ENCODE measurements at regions not wholly inside any gene's neighbourhood (a gene's known extent, or its start where the extent isn't known, plus 50 kb on each side); places are given as distances from the start of the nearest gene placed in this dataset.

DNA sequence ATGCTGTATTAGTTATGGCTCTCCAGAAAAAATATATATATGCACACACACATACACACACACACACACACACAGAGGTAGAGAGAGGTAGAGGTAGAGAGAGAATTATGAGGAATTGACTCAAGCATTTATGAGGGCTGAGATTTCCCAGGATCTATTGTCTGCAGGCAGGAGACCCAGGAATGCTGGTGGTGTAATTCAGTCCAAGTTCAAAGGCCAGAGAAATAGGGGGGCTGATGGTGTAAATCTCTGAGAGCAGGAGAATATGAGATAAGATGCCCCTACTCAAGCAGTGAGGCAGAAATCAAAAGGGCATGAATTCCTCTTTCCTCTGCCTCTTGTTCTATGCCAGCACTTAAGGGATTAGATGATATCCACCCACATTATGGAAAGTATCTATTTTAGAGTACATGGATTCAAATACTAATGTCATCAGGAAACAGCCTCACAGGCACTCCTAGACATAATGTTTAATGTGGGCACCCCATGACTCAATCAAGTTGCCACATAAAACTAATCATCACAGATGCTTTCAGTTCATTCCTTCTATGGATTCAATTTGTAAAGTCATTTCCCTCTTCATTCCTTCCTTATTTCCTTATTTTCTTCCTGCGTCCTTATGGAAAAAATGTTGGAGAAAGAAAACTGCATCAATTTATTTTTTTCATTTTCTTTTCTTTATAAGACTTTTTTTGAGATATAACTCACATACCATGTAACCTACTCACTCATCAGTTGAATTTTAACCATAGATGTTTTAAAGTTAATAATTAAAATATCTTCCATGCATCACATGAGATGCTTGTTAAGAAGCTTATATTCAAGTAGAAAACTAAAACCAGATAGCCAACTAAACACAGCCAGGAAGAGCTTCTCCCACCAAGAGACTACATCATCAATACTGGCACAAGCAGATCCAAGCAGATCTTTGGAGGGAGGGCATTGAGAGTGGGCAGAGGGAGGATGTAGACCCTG, 406.2 kb downstream of the MBD2 start:
- DNase-seq (ENCODE audit: low read depth) = no peak

DNA sequence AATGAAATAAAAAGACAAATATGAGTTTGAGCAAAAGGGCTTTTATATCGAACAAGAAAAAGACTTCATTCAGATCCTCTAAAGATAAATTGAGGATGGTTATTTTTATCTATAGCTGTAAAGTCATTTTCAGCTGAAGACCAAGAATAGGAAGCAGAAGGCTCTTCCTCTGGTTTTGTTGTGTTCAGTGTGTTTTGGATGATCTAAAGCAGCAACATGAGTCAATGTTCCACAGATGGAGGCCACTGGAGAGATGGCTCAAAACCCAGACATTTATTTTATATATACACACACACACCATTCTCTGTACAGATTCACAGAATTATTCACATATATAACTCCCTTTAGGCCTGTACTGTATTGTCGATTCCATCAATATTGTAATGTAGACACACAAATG, 424.3 kb downstream of the MBD2 start:
- DNase-seq (ENCODE audit: low read depth) = no peak

DNA sequence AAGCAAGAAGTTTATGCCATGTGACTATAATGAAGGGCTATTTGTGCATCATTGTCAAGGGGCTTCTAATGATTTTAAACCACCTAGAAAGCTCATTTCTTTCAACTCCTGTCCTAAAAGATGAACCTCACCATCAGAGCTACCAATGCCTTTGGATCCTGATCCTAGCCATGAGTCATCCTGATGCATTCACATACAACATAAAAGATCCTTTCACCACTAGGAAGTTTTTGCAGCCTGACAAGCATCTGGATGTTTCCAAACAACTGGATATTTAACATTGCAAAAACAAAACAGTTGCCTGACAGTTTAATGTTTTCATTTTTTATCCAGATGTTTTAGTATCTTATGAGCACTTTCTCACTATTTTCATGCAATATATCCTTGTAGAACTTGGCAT, 425.3 kb downstream of the MBD2 start:
- DNase-seq (ENCODE audit: low read depth) = peak; percentile 11

DNA sequence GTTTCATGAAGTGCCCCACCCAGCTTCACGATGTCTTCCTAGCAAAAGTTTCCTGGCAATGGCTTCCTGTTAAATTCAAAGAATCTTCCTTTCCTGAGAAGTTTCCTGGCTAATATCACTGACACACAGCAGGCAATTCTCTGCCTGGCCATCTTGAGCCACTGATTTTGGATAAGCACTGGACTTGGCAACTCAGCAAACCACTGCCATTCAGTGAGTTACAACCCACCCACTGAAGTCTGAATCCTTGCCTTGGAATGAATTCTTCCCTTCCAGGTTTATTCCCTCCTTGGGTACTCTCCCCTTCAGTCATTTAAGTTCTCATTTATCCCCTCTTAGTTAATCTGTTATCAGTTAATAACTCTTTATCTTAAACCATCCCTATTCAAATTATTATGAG, 426.0 kb downstream of the MBD2 start:
- DNase-seq (ENCODE audit: low read depth) = no peak

DNA sequence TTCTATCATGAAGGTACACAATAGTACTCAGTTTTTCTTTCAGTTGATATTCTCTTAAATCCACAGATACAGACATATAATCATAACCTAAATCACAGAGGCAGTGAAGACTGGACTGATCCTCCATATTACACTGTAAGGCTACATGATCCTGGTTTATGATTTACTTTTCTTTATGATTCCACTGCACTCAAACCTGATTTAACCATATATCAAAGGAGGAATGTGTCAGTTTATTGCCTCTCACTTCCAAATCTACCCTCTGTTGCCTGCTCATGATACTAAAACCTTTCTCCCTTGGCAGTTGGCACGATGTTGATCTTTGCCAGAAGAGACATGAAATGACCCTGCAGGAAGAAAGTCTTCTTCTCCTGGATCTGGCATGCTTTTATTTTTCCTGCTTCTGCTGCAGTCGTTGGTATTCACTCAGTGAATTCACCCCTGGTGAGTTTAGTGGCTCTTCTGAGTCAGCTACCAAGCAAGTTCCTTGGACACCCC, 426.4 kb downstream of the MBD2 start:
- DNase-seq (ENCODE audit: low read depth) = no peak

DNA sequence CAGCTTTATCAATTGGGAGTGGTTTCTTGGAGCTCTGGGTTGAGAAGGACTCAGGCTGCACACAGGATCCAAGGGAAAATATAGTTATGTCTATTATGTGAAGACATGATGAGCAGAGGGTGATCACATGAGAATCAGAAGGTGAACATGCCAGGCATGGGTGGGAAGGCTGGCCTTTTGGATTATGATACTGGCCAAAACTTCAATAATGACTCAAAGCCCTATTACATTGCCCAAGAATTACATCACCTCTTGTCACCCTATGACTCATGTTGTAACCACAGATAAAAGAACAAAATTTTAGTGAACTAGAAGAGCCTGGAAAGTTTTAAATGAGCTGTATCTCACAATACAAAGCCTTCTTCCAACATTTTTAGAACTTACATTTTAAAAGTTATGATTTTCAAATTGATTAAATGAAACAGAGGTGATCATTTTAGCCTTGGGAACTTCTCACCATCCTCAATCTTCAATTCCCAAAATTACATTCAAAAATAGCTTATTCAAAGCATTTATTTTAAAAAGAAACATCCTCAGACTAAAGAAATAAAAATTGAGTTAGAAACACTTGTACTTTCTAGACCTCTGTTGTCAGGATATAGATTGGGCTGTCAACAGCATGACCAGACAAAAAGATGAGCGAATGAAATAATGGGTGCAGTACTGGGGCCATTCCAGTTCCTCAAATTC, 428.3 kb downstream of the MBD2 start:
- peak; percentile 73 for DNase-seq (ENCODE audit: low read depth)

DNA sequence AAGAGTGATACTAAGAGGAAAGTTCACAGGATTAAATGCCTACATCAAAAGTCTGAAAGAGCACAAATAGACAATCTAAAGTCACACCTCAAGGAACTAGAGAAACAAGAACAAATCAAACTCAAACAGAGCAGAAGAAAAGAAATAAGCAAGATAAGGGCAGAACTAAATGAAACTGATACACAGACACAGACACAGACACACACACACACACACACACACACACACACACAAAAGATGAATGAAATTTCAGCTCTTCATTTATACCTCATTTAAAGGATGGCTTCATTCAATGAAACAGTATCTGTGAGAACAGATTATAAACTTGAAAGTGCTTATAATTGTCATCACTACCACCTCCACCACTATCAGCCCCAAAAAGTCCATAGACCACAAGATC, 428.9 kb downstream of the MBD2 start:
- DNase-seq (ENCODE audit: low read depth) = no peak

DNA sequence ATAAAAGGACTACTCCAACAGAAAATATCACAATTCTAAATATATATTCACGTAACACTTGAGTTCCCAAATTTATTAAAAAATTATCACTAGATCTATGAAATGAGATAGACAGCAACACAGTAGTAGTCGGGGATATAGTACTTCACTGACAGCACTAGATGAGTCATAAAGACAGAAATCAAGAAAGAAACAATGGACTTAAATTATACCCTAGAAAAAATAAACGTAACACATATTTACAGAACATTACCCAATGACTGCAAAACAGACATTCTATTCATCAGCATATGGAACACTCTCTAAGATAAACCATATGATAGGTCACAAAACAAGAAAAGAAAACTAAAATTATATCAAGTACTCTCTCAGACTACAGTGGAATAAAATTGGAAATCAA, 429.4 kb downstream of the MBD2 start:
- no peak for DNase-seq (ENCODE audit: low read depth)

DNA sequence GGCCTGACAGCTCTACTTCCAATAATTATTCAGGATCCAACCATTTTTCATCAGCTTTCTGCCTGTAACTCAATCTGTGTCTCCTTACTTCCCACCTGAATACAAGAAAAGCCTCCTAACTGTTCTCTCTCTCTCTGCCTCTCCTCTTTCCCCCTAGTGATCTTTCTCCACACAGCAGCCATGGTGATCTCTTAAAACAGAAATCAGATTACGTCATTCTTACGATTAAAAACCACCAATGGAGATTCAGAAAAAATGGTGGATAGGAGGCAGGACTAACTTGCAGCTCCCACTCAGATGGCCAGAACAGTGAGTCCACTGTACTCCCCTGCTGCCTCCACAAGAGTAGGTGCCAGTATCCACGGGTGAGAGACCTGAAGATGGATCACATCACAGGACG, 431.7 kb downstream of the MBD2 start:
- DNase-seq (ENCODE audit: low read depth) = no peak

DNA sequence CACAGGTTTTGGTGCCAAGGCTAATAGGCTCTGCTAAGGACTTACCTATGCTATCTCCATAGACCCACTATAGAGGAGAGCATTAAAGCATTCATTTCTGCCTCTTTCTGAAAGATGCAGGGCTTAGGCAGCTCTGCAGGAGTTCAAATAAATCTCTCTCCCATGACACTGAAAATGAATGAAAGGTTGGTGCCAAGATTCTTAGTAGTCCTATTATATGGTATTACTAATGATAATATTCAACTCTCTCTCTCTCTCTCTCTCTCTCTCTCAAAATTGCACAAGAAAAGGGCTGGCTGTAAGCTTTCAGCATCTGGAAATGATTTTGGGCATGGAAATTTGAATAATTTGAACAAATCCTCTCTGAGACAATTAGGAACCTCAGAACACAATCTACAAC, 433.7 kb downstream of the MBD2 start:
- peak; percentile 17 for DNase-seq (ENCODE audit: low read depth)

DNA sequence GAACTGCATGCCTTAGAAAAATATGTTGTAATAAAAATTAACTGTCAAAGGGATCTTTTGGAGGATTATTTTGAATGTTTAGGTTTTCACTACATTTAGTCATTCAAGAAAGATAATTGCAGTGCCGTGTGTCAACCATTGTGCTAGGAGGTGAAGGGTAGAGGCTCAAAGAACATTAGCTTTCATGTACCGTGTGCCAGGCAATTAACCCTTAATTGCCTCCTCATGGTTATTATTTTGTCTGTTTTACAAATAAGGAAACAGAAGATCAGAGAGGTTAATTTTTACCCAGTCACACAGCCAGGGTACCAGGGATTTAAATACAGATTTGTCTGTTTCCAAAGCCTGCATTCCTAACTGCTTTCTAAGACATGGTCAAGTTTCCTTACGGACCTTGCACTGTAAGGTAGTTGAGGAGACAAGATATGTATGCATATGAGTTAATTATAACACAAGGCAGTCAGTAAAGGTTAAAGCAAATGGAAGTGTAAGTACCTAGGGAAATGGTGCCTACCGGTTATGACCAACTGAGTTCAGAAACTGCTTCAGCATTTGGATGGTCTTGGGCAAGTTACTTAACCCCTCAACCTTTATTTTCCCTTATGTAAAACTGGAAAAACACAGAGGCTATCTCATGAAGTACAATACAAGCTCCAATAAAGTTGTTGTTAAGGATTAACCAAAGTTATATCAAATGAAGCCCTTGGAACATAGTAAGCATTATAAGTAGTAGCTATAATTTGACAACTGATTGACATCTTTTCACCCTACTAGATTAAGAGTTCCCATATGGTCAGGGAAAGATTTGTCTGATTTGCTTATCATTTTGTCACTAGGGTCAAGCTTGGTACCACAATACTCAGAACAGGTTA, 434.9 kb downstream of the MBD2 start:
- DNase-seq (ENCODE audit: low read depth) = no peak

DNA sequence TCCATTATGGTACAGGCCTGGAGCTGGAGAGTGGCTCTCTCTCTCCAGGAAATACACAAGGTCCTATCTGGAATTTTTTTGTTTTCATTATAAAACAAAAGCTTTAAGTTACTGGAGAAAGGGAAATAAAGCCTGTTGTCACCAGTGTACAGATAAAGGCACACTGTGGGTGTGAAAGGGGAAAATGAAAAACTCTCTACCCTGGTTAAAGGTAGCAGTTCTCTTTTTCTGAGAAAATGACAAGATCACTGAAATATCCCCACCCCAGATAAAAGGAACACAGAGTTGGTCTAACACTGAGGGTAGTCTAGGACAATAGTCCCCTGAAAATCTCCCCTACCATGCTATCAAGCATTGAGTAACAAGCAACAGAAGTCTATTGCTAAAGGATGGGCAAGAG, 438.7 kb downstream of the MBD2 start:
- no peak for DNase-seq (ENCODE audit: low read depth)

DNA sequence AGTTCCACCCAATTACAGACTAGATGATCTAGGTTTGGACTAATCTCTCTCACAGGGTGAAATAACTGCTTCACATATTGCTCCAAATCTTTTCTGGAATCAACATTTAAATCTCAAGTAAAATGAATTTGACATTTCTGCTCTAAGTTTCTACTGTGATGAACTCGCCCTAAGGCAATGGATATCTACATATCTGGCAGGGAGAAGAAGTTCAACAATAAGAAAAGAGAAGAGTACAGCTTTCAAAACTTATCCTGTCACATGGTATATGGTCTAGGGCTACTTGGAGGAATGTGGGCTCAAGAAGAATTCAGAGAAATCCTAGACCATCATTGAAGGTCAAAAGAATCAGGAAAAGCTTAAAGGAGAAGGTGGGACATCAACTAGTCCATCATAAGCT, 440.2 kb downstream of the MBD2 start:
- DNase-seq (ENCODE audit: low read depth) = no peak

DNA sequence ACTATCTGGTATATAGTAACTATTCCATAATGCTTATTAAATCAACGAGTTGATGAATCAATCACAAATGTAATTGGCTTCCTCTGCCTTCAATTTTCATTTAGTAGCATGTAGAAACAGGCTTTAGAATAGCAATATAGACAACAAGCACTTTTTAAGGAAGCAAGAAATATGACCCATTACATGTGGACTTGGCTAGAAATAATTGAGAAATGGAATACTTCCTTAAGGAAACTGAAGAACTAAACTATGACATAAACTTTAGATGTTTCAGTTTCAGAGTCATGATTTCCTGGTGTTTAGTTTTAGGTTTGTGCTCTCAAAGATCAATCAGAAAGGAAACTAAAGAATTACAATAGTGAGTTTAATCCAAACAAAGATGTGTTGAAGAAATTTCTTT, 443.8 kb downstream of the MBD2 start:
- no peak for DNase-seq (ENCODE audit: low read depth)

DNA sequence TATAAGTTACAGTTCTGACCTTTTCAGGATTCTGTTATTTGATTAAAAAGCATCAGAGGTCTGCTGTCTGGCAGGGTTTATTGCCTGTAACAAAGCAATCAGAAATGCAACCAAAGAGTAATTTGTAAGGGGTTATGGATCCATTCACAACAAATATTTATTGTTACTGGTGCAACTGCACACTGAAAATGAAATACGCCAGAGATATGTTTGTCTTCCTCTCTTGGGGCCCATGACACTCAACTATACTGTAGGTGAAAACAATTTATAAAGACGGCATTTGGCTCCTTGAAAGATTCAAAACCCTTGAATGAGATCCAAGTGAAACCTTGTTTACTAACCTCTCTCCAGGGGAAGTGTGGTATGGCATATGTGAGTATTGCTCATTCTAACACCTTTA, 452.2 kb downstream of the MBD2 start:
- no peak for DNase-seq (ENCODE audit: low read depth)

DNA sequence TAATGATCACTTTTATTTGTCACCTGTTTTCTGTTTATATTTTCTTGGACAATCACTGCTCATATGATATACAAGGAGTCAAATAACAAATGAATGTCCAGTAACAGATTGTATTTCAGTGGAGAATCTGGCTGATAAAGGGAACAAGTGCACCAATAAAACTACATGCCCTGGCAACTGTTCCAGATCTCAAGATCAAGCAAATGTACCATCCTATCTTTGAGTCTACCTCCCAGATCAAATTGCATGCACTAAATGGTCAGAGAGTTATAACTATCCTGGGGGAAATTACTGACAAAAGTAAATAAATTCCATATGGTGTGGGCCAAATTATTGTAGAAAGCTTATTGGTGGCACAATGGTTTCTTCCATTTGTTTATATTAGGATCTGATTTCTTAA, 452.8 kb downstream of the MBD2 start:
- no peak for DNase-seq (ENCODE audit: low read depth)

DNA sequence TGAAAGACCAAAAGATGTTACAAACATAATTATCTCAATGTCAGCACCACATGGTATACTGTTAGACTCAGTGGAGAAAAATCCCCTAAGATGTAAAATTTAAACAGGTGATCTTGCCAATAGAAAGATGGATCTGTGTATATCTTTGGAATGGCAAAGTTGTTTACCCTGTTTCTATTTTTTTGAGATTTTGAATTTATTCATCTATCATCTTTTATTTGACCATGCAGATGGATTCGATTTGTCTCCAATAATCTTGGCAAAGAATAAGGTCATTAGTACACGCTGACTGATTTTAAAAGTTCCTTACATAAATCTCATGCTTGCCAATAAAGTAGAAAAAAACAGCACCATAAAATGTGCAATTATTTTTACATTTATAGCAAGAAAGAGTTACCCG, 459.3 kb downstream of the MBD2 start:
- DNase-seq (ENCODE audit: low read depth) = no peak

DNA sequence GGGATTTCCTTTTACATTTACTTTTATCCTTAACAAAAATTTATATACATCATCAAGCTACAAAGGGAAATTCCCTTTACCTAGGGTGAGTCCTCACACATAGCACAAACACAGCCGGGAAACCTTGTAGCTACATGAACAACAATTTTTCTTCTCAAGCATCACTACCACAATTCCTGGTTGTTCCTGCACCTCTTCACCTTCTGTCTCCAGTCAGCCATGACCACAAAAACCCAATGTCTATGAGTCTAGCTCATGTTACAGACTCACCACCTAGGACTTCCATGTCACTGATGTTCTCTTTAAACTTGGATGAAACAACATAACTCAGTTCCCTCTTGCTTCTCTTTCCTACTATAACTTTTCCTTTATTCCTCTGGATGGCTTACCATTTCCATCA, 460.4 kb downstream of the MBD2 start:
- DNase-seq (ENCODE audit: low read depth) = no peak

DNA sequence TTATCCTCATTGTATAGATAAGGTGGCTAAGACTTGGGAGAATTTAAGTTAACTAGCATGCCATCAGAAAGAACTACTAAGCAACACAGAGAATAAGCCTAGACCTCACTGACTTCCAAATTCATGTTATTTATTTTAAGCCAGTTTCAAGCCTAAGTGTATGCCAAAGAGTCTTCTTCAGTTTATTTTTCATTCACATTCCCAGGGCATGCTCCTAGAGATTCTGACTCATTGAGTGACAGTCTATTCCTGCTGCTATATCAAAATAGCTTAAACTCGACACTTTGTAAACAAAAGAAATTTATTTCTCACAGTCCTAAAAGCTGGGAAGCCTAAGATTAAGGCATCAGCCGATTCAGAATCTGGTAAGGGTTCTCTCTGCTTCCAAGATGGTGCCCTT, 467.1 kb downstream of the MBD2 start:
- DNase-seq (ENCODE audit: low read depth) = no peak

DNA sequence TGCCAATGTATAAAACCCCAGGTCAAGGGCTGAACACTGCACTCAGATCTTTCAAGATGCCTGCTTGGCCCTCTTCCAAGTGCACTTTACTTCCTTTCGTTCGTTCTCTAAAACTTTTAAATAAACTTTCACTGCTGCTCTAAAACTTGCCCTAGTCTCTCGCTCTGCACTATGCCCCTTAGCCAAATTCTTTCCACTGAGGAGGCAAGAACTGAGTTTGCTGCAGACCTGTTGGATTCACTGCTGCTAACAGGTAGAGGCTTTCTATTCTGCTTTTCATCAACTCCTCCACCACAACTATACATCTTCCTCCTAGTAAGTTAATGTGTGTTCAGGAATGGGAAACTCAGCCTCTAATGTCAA, 467.9 kb downstream of the MBD2 start:
- DNase-seq (ENCODE audit: low read depth) = no peak

DNA sequence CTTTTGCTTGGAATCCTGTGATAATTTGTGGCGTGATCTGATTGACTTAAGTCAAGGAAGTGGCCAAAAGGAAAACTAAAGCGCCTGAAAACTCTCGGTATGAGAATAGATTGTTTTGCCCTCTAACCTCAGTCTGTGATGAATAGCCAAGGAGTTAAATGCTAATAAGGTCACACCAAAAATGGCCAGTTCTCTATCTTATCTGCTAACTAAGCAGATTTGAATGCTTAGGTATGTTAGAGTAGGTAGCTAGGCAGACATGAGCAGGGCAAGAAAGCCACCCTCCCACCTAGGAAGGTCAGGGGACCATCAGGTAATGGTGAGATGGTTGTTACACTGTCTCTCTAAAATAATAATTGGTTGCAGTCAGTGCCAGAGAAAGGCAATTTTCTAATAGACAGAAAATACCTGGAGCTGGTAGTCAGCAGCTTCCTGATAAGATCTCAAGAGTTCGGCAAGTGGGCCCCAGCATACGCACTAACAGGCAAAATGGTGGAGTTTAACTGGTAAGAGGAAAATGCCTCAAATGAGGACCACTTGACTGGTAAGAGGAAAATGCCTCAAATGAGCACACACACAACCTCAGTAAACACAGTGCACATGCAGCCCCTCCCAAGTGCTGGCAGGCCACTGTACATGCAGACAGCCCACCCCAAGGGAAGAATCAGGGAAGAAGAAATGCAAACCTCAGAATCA, 468.4 kb downstream of the MBD2 start:
- no peak for DNase-seq (ENCODE audit: low read depth)

DNA sequence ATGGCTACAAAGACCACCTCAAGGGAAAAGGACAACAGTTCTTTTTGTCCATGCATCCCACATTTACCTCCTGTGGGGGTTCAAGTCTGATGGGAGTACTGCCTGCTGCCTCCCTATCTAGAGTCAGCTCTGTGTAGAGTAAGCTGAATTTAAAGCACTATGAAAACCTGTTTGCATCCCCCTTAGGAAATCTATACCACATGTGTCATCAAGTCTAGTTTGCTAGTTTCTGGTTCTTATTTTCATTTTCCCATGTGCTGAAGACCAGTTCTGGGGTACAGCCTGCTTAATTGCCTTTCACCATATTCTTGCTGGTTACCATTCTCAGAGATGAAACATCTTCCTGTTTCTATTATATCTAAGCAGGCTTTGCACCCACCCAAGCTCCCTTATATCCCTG, 470.3 kb downstream of the MBD2 start:
- DNase-seq (ENCODE audit: low read depth) = no peak

Data from GM04503 (cell line).